SK-N-SH treated with all-trans-retinoic acid at 6 μM for 48 hours (cell line): ENCODE measurements at regions not wholly inside any gene's neighbourhood (a gene's known extent, or its start where the extent isn't known, plus 50 kb on each side); places are given as distances from the start of the nearest gene placed in this dataset.

ENCODE experiments used
- TCF4 ChIP-seq: fragments of 250-450 bp; sonication (Bioruptor Pico); IDR thresholded peaks from 2 replicates; pipeline ENCODE4 v1.8.0; 2021; ENCODE audit warnings: mild to moderate bottlenecking, moderate library complexity, borderline replicate concordance
- ZNF70 ChIP-seq: fragments of 450-650 bp; formaldehyde crosslinking; IDR thresholded peaks from 2 replicates; pipeline ENCODE4 v1.5.0; 2020; ENCODE audit warnings: mild to moderate bottlenecking, moderate library complexity

DNA sequence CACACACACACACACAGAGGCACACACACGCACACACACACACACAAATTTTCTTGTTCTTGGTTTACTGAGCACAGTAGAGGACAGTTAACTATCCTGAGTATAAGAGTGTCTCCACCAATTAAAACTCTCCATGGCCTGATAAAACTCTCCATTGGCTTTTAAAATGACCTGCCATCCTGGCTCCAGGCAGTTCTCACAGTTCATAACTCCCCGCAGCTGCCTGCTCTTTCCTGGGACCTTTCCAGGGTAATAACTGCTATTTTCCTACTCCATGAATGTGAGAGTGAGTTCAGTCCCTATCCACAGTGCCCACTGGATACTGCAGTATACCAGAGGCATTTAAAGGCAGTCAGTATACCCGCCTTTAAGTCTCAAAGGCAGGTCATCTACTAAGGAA, 351.5 kb downstream of the PLPP3 start:
- no peak for TF ChIP-seq ZNF70 (CRISPR knock-in tag)
- no peak for TF ChIP-seq TCF4 (CRISPR knock-in tag)
